HG02870 (cell line): ENCODE measurements at regions not wholly inside any gene's neighbourhood (a gene's known extent, or its start where the extent isn't known, plus 50 kb on each side); places are given as distances from the start of the nearest gene placed in this dataset.

Experiments used
- ATAC-seq: cut with Tn5 transposase; IDR thresholded peaks from one replicate; pipeline ENCODE4 v1.9.1; 2021; ENCODE audit warnings: mild to moderate bottlenecking, moderate library complexity; ENCODE audit not compliant: unreplicated experiment

DNA sequence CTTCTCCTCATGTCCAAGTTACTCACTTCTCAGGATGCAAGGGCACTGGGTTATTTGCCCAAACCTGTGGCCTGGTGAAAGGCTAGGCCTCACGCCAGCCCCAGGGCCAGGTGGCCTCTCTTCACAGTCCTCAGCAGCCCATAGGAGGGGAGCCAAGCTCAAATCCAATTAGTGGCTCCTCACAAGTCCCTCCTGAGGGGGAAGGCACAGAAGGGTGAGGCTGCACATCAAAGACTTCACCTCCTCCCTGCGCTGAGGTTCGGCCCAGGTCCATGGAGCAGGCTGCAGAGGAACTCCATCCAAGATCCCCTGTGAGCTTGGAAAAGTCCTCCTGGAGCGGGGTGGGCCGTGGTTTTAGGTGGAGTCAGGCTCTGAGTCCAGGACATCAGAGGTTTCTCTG is 320.0 kb downstream of the FOXL1 start:
- ATAC-seq, result no peak

DNA sequence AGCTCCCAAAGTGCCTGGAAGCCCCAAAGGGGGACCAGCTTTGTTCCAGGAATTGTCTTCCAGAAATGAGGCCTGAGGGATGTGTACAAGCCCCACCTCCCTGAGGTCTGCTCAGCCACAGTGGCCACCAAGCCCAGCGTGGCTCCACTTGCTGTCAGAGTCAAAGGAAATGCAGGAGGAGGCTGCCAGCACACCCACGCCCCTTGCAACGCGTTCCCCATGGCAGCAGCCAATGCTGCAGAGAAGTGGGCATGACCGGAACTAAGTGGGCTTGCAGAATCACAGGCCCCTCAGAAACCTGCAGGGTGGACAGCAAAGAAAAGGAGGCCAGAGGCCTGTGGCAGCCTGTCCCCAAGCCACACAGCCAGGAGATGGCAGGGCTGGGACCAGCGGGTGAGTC is 320.8 kb downstream of the FOXL1 start:
- no peak for ATAC-seq

- no peak for ATAC-seq
Measured at GRCh38 chr16:86899757-86900156, 321.4 kb downstream of the FOXL1 start.

DNA sequence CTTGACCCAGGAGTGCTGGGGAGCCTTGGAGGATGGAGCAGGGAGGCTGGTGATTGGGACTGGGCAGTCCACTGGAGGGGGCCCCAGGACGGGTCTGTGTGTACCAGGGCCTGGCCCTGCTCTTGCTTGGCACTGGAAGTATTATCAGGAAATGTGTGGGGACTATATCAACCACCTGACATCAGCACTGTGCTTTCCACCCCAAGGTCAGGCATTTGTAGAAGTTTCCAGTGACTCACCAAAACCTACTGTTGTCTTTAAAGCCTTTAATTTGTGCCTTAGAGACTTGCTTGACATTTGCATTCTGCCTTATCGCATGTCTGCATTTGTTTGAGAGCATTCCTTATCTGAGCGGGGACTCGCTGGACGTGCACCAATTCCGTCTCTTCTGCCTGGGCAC is 323.1 kb downstream of the FOXL1 start:
- ATAC-seq, result no peak

GRCh38 chr16:86902656-86903001 is 324.3 kb downstream of the FOXL1 start:
- ATAC-seq, result no peak

GRCh38 chr16:86903068-86903467 is 324.7 kb downstream of the FOXL1 start:
- no peak for ATAC-seq

DNA sequence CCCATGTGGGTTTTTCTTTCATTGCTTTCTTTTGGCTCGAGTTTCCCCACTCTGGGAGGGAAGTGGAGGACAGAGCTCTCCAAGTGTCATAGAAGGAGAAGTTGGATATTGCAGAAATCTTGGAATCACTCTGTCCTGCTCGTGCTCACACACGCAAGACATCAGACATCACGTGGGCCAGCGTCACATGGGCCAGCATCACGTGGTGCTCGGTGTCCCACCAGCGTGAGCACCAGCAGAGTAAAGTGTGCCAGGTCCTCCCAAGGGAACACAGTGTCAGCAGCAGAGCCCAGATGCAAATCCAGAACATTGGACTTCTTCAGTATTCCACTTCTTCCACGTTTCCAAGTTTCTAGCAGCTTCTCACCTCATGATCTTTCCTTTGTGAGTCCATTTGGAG is 327.0 kb downstream of the FOXL1 start:
- no peak for ATAC-seq

DNA sequence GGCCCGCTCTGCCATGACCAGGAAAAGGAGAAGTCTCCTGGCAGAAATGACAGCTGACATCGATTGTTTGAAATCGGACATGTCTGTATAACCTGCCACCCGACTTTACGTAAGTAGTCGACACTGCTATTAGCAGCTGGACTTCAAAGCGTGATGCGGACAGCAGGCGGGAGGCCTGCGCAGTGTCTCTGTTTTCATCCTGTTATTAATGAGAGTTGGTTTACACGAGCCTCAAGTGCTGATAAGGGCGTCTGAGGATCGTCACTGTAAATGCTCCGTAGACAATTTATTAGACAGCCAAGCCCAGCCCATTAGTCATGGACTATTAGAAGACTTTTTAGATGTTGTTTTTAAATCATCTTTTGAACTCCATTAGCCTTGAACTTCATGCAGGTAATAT is 328.3 kb downstream of the FOXL1 start:
- ATAC-seq, result no peak

GRCh38 chr16:86909359-86910160 is 331.2 kb downstream of the FOXL1 start:
- ATAC-seq, result no peak

GRCh38 chr16:86910161-86910769 is 331.9 kb downstream of the FOXL1 start:
- no peak for ATAC-seq

- ATAC-seq, result no peak
Measured at GRCh38 chr16:86911437-86911958, 333.1 kb downstream of the FOXL1 start.

DNA sequence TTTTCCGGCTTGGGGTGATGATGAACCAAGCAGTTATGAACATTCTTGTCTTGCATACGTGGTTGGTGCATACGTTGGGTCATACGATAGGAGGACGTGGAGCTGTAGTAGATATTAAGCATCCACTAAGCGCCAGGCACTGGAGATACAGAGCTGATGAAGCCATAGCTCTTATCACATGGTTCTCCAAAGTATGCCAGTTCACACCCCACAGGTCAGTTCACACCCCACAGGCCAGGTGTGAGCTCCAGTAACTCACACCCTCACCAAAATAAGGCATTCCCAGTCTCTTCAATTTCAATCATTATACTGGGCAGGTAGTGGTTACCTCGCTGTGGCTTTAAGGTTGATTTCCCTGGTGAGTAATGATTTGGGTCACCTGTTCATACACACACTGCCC is 335.5 kb downstream of the FOXL1 start:
- ATAC-seq, result no peak

GRCh38 chr16:86914876-86915717 is 336.7 kb downstream of the FOXL1 start:
- ATAC-seq, result no peak

GRCh38 chr16:86917471-86918365 is 339.4 kb downstream of the FOXL1 start:
- no peak for ATAC-seq

- no peak for ATAC-seq
Measured at GRCh38 chr16:86918637-86919036, 340.3 kb downstream of the FOXL1 start.

- ATAC-seq, result no peak
Measured at GRCh38 chr16:86919078-86919477, 340.7 kb downstream of the FOXL1 start.

DNA sequence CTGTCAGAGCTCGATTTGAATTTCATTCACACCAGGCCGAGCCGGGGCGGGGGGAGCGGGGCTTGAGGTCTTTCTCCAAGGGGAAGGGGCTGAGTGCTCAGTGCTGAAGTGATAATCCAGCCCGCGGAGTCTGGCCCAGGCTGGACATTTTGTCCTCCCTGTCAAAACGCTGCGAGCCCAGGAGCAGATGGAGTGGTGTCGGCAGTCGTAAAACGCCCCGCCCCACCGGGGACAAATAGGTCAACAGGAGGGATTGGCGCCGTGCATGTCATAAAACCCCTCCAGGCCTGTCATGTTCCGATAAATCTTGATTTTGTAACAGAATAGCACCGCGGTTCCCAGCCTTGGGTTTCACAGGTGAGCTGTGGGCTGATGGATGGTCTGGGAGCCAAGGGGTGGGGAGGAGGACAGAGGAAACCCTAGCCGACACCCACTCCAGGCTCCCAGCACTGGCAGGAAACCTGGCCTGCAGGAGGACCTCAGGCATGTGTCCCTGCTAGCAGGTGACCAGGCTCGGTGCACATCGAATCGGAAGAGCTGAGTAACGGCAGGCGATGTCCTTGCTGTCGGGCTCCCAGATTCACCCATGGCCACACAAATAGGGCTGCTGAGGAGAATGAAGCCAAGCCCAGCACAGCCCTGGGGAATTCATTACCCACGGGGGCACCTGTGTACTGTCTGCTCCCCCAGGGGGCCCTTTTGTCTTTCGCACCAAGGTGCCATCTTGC is 341.4 kb downstream of the FOXL1 start:
- ATAC-seq, result no peak

DNA sequence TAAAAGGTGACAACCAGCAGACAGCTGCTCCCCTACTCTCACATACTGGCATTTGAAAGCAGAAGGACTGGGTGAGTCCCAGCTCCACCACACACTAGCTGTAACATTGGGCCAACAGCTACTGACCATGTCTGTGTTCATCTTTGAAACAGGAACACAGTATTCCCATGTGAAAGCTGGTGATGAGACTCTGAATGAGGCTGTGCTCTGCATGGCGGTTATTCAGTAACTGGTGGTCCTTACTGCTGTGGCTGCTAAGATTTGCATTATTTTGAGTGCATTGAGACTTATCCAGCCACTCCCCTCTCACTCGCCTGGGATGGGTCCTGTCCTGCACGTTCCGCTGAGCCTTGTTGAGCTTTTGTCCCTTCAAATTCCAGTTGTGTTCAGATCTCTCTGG is 342.9 kb downstream of the FOXL1 start:
- ATAC-seq, result no peak

GRCh38 chr16:86922311-86922710 is 344.0 kb downstream of the FOXL1 start:
- ATAC-seq, result no peak

DNA sequence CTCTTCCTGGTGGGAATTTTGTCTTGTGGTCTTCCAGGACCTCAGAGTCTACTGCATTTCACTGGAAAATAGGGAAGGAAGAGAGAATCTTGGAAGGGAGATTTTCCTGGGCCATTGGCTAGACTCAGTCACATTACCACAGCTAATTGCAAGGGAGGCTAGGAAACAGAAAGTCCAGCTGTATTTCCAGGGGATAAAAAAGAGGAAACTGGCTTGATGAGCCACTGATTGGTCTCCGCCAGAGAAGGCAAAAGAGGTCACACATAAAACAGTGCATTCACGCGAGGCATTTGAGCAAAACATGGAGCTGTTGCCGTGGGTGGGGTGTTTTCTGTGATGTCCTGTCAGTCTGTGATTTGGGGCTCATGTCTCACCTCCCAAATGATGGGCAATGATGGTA is 345.3 kb downstream of the FOXL1 start:
- ATAC-seq, result no peak
